Stomach (tissue), 4 donors: ENCODE measurements at regions not wholly inside any gene's neighbourhood (a gene's known extent, or its start where the extent isn't known, plus 50 kb on each side); places are given as distances from the start of the nearest gene placed in this dataset.

ENCODE experiments used
- EP300 ChIP-seq: sonication (generic); formaldehyde crosslinking; IDR thresholded peaks from one replicate; pipeline ENCODE4 v1.6.1; 2017; ENCODE audit warnings: antibody characterized with exemption
- TF ChIP-seq, protein P1 (sequence below), 7 experiments: fragments of 450-650 bp in 4 of 7; fragments of 200-600 bp in 3 of 7; sonication (generic) in 3 of 7; IDR thresholded peaks; one replicate each; pipeline ENCODE4 v1.5.1; 2016 to 2019; ENCODE audit warnings: antibody characterized with exemption in 7 of 7, control low read depth in 2 of 7, mild to moderate bottlenecking in 1 of 7

DNA sequence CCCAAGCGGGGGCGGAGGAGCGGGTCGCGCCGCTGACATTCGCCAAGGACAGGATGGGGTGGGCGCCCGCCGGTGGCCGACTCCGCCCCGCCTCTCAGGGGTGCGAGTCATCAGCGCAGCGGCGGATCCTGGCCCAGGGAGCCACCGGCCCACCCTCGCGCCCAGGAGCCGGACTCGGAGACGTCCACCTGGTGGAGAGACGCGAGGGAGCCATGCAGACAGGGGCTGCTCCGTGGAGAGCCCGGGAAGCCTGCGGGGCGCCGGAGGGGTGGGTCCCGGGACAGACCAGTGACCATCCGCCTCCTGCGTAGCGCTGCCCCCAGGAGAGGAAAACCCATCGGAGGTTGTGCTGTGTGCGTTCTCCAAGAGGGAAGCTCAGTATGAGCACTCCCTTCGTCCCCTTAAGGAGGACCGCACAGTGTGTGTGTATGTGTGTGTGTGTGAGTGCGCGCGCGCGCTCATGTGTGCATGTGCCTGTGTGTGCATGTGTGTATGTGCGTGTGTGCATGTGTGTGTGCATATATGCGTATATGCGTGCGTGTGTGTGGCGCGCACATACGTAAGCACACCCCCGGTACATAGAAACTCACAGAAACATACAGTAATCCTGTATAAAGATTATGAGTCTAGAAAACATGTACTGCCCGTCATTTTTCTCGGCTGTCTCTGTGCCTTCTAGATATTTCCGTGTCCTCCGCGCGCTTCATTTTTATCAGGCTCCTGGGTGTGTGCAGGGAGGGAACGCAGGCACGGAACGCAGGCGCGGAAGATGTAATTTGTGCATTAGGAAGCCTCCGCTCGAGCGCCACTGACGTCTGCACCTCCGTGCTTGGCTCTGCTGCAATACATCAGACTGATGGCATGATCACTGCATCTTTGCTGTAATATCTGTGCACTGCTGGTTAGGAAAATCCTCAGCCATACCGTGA is 158.9 kb downstream of the TBXT start:
- TF ChIP-seq, protein P1, sequence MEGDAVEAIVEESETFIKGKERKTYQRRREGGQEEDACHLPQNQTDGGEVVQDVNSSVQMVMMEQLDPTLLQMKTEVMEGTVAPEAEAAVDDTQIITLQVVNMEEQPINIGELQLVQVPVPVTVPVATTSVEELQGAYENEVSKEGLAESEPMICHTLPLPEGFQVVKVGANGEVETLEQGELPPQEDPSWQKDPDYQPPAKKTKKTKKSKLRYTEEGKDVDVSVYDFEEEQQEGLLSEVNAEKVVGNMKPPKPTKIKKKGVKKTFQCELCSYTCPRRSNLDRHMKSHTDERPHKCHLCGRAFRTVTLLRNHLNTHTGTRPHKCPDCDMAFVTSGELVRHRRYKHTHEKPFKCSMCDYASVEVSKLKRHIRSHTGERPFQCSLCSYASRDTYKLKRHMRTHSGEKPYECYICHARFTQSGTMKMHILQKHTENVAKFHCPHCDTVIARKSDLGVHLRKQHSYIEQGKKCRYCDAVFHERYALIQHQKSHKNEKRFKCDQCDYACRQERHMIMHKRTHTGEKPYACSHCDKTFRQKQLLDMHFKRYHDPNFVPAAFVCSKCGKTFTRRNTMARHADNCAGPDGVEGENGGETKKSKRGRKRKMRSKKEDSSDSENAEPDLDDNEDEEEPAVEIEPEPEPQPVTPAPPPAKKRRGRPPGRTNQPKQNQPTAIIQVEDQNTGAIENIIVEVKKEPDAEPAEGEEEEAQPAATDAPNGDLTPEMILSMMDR (IDR thresholded peaks at IDR 0.05): no peak
- no peak for TF ChIP-seq EP300
